ENCODE measurements at regions not wholly inside any gene's neighbourhood (a gene's known extent, or its start where the extent isn't known, plus 50 kb on each side); places are given as distances from the start of the nearest gene placed in this dataset.

DNA sequence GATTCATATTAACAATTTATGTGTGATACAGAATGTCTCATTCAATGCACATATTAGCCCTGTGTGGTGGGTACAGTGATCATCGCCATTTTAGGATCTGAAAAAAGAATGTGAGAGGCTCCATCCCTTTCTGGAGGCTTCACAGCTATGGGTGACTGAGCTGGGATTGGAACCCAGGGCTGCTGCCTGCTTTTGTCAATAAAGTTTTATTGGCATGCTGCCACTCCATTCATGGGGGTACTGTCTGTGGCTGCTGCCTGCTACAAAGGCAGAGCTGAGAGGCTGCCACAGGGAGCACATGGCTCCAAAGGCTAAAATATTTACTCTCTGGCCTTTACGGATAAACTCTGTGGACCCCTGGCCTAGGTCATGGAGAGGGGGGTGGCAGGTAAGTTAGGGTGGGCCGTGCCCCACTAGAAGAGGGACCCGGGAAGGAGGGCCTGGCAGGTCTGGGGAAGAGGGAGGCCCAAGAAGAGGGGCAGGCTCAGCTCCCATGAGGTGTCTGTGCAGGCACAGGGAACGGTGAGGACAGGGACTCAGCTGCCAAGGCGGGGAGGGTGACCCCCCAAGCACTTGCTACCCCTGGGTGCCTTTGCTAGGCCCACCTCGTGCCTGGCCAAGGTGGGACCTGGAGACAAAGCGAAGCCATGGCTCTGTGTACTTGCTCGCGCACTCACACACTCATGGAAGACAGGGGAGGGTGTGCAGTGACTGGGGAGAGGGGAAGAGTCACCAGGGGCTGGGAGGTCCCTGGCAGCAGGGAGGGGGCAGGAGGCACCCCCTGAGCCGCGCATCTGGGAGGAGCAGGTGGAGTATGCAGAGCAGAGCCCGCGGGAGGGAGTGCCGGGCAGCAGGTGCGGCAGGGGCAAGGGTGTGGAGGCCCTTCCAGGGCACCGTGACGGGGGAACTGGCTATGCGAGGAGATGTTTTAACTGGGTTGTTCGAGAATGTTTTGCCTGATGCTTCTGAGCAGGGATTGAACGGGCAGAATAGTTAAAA lies 335.3 kb downstream of the CTTN start:
- no peak for DNase-seq

DNA sequence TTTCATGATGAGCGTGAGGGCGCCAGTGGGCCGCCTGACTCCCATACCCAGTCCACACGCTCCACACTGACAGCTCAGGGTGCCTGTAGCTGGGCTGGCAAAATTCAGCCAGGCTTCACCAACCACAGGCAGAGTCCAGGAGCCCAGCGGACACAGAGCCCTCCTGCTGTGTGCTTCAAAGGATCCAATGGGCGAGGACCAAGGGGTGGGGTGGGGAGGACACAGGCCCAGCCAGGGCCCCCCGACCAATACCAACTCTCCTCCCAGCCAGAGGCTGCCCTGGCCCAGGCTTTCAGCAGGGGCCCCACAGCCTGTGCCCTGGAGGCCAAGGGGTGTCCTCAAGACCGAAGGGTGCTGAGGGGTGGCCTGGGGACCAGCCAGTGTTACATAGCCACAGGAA lies 336.1 kb downstream of the CTTN start:
- no peak for DNase-seq

DNA sequence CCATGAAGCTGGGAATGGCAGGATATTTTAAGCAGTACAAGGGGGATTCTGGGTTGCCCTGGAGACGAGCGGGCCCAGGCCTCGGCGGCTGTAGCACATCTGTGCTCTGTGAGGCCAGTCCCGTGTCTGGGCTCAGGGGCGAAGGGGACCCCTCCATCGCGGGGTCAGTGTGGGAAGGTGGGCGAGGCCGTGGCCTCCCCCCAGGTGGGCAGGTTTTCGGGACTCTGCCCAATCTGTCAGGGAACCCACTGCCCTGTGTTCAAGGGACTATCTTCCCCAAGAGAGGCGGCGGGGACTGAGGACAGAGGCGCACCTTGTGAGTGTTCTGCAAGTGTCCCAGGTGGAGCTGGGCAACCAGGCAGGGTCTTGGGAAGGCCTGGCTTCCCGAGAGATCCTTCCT lies 336.6 kb downstream of the CTTN start:
- DNase-seq = no peak

DNA sequence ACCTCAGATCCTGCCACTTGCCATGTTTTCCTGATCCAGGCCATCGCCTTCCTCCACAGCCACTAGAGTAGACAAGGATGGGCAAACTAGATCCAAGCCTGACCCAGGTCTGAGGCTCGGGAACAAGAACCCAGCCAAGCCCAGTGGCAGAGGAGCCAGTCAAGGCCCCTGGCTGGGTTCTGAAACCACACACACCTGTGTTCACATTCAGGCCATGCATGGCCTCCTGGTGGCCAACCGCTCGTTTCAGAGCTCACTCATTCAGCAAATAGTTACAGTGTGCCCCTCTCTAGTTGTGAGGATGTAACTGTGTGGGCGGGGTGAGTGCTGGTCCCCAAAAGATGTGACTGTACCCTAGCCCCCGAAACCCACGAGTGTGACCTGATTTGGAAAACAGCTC lies 337.6 kb downstream of the CTTN start:
- DNase-seq = no peak

DNA sequence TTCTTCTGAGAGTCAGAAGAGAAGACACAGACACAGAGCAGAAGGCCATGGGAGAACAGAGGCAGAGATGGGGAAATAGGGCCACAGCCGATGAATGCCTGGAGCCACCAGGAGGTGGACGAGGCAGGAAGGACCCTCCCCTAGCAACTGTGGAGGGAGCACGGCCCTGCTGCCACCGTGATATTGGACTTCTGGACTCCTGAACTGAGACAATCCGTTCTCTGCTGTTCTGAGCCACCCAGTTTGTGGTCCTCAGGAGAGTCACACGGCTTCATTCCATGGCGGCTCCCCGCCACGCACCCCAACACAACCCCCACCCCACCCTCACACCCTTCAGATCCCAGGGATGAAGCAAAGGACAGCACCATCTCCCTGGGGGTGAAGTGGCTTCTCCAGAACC lies 338.1 kb downstream of the CTTN start:
- no peak for DNase-seq

DNA sequence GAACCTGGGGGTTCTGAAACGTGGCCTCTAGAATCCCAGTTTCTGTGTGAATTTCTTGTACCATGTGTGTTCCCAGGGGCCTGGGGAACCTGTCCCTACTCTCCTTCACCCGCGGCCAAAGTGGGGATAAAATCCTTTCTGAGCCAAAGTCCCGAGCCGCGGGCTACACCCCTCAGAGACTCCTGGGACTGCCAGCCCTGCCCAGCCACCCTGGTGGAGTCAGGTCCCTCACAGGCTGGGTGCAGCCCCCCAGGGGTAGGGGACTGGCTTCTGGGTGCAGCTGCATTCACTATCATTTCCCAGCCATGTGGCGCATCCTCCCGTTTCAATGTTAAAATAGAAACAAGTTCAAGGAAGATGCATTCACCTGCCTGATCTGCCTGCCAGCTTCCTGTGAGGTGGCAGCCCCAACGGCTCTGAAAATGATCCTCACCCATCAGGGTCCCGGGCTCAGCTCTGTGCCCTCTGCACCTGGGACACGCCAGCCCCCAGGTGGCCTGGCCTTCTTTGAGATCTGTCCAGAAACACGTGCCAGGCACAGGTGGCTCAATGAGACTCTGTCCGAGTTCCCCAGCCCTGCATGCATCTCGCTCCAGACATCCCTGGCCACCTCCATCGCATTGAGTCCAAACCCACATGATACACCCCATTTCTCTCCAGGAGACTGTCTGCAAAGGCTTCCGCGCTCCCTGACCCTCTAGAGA lies 338.8 kb downstream of the CTTN start:
- DNase-seq = no peak

DNA sequence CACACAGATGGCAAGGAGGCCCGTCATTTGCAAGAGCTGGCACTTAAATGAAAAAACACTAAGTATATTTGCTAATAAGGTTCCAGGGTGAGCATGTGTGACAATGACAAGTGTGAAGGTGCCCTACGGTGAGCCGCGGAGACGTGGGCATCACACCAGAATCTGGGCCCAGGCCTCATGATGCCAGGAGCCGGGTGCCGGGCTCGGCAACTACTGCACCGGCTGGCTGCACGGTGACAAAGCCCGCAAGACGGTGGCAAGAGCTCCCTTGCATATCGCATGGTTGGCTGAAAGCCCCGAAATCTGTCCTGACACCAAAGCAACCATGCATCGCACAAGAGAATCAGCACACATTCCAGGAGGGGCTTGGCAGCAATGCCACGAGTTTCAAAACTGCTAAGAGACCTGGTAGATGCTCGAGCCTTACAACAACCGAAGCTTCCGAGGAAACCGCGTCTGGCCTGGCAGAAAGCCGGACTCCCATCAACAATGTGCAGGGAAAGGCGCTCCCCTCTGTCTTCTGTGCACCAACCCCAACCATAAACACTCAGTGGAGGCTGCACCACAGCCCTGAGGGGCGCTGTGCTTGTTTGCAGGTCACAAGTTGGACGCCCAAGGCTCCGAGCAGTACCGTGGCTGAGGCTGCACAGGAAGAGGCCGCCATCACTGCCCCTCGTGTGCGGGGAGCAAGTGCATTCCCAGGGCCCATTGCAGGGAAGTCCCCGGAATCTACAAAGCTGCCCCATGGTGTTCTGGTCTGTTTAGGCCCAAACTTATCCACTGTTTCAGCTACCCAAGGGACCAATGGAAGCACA lies 339.7 kb downstream of the CTTN start:
- no peak for DNase-seq

DNA sequence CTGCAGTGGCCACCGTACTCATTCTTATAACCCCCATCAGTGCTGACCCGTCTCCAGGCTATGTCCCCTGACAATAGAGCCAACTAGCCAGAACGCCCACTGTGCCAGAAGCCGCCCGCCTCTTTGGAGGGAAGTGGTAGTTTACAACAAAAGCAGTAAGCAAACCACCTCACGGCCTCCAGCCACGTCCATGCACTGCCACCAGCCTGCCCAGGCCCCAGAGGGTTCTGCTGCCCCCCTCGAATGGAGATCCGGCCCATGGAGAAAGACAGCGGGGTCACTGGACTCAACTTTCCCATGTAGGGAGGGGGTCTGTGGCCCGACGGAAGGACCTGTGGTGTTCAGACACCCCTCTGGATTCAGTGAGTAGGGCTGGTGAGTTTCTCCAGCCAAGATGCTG lies 340.3 kb downstream of the CTTN start:
- no peak for DNase-seq

DNA sequence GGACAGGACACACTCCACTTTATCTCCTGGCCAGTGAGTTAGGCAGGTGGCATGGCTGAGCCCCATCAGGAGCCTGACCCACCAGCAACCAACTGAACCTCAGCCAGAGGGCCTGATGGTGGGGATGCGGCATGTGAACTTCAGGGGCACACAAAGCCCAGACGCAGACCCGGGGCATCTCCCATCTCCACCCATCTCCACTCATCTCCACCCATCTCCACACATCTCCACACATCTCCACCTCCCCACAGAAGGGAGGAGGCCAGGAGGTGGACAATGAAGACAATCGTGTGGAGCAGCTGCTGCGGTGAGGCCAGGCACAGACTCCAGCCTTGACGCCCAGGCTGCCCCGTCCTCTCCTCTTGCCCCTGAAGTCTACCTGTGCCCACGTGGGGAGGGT lies 340.8 kb downstream of the CTTN start:
- no peak for DNase-seq

DNA sequence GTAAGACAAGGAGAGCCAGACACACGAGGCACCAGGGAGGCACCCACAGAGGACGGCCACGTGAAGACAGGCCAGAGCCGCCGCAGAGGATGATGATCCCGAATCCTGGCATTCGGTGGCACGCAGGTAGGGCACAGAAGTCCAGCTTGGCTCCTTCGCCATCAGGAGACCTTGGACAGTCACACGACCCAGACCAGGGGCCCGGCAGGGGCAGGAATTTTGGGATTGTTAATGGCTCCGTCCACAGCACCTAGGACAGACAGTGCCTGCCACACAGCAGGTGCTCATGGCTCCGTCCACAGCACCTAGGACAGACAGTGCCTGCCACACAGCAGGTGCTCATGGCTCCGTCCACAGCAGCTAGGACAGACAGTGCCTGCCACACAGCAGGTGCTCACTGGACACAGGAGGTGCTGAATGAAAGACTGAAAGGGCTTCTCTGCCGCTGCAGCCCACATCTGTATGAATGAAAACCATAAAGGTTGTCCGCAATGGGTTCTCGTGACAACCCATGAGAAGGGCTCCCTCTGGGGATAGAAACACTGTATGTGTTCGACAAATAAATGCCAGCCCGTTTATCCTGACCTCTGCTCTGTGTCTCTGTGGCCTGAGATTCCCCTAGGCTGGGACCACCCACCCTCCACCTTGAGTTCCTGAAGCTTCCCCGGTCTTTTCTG lies 341.6 kb downstream of the CTTN start:
- no peak for DNase-seq

DNA sequence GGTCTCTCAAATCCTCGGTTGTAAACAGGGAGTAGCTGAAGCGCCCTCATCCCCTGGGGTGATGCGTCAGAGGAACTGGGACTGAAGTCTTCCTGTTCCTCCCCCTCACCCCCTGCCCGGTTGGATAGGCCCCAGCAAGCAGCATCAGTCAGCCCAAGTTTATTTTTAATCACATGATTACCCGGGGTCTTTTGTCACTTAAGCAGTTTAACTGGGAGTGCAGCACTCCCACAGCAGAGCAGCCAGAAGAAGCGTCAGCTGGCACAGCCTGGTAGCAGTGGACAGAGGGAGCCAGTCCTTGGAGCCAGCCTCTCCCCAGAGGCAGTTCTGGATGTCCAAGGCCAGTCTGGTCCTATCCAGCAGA lies 342.1 kb downstream of the CTTN start:
- no peak for DNase-seq

DNA sequence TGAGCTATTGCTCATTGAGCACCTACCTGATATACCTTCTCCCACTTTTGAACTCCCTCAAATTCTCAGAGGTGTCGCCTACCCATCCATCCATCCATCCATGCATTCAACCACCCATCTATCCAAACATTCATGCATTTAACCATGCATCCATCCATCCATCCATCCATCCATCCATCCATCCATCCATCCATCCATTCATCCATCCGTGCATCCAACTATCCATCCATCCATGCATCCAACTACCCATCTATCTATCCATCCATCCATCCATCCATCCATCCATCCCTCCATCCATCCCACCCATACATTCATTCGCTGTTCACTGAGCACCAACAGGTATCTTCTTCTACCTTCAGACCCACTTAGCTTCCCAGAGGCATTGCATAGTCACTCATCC lies 342.8 kb downstream of the CTTN start:
- DNase-seq = no peak

DNA sequence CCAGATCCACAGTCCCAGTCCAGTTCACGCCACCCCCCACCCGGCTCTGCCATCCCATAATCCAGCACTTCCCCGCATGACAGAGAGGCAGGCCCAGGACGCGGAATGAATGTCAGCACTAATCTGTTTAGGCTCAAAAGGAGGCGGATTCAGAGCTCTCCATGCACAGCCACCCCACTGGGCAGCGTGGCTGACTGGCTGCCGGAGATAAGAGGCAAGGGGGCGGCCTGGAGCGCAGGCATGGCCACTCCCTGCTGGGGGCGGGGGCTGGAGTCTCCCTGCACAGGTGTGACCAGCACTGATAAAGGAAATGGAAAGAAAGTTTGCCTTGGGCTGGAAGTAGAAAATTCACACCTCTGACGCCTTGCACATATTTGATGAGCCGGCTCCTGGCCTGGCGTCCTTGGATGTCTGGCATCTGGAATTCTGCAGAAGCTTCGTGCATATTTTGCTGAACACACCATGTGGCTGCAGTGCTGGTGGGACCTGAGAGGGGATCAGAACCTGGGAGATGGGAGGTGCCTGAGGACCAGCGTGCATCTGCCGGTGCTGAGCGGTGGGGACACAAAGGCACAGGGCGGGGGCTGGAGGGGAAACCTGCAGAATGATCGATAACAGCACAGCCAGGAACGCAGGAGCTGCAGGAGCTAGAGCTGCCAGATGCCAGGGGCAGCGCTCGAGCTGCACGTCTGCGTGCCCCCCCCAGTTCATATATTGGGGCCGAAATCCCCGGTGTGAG lies 344.4 kb downstream of the CTTN start:
- no peak for DNase-seq

DNA sequence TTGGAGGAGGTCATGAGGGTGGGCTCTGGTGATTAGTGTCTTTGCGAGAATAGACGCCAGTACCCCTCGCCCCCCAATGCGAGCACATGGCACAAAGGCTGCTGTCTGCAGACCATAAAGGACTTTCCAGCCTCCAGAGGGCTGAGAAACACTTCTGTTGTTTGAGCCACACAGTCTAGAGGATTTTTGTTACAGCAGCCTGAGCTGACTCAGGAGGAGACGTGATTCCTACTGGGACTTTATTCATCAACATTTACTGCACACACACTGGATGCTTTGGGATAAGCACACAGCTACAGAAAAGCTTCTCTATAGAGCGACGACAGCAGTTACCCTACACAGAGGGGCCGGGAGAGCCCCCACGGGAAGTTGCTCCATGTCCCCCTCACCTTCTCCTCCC lies 345.0 kb downstream of the CTTN start:
- DNase-seq = no peak

DNA sequence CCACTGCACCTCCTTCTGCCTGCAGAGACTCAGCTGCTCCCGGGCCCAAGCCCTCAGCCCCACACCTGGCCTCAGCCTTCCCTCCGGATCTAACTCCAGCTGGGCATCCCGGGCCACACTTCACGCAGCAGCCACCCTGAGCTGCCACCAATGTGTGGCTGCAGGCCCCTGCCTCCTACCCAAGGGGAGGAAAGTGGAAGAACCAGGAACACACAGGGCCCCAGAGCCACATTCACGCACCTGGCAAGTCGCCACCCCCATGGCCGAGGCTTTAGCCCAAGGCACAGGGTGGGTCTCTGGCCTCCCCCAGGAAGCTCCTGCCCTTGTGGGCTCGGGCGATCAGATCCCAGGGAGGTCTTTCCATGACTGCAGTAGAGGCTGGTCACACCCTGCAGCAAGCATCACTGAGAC lies 345.6 kb downstream of the CTTN start:
- no peak for DNase-seq

DNA sequence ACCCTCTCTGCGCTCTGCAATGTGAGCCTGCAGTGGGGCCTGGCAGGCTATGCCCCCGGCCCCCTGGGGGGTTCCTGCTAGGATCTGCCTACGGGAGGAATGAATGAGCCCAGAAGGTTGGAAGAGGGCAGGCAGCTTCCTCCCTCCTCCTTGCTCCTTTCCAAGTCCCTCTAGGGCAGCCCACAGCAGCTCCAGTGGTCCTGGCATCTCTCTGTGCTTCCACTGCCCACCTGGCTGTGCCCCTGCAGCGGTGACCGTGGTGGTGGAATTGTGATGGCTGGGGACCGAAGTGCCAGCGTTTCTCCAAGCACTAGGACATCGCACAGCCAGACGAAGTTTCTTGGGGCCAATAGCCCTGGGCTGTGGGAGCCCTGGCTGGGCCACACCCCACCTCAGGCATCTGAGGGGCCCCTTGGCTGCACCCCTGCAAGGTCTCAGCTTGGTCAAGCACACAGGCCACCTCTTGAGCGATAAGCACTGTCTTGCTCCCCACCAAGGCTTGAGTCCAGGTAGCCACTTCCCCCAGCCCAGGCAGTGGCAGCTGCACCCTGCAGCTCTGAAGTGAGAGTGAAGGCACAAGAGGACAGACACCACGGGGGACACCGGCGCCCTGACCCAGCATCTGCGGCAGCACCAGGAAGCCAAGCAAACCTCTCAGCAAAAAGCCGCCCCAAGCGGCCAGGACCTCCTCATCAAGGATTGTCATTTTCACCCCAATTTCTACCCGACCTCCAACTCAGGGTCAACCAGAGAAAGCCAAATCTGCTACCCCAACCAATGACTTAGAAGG lies 346.3 kb downstream of the CTTN start:
- DNase-seq = no peak

DNA sequence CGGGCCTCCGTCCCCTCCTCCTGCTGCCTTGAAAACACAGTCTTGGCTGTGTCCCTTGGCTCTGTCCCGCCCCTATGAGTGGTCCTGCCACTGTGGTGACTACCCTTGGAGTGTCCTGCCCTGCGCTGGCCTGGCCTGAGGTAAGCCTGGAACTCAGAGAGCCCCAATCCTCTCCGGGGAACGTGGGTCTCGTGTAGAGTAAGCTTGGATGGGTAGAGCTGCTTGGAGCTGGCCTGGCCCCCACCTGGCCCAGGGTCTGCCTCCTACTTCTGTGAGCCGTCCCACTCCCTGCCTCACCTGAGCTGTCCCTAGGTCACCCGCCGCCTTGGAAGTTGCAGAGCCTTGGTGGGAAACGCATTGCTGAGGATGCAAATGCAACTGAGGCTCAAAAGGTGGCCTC lies 347.1 kb downstream of the CTTN start:
- DNase-seq = no peak

DNA sequence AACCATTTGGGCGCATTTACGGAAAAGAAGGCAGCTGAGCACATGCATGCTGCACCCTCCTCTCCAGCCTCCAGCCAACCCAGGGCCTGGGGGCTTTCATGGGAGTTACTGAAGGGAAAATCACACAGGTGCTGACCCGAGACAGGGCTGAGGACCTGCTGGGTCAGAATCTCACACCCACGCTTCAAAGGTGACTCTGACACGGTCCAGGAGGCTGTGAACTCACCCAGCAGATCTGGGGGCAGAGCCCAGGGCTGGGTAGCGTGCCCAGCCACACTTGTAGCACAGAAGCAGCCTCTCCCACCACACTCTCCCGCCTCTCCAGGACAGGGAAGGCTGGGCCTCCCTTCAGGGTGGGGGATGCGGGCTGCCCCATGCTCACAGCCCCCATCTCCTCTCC lies 347.6 kb downstream of the CTTN start:
- DNase-seq = no peak

DNA sequence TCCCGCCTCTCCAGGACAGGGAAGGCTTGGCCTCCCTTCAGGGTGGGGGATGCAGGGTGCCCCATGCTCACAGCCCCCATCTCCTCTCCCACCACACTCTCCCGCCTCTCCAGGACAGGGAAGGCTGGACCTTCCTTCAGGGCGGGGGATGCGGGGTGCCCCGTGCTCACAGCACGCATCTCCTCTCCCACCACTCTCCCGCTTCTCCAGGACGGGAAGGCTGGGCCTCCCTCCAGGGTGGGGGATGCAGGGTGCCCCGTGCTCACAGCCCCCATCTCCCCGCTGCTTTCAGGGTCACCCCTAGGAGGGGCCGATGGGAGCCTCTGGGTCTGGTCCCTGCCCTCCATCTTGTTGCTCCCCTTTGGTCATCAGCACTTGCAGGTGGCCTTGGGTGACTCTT lies 348.0 kb downstream of the CTTN start:
- no peak for DNase-seq

DNA sequence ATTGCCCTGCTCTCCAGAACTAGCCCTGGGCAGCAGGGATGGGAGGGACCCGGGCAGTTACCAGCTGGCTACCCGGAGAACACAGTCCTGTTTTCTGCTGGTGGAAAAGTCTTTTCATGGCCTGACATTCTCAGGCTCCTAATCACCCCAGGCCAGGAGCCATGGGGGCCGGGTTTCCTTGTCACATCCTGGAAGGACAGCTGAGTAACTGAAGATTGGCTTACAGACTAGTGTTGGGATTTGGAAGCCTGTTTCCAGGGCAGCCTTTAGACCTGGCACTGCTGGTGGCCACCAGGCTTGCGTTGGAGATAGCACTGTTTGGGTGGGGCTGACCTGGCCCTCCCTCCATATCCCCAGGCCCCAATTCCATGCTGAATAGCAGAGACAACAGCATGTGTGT lies 349.0 kb downstream of the CTTN start:
- DNase-seq = no peak

DNA sequence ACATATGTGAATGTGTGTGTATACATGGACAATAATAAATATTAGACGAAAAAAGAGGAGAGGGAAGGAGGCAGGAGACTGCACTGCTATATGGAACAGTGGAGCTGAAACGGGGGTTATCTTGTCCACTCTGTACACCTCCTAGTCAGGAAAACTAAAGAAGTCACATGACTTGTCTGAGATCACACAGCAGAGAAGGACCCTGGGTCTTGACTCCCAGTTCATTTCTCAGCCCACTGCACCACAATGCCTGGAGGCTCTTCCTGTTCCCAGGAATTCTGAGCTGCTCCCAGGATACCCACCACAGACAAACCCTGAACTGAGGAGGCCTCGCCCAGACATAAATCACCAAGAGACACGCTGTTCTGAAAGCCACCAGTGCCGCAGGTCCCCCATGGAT lies 349.6 kb downstream of the CTTN start:
- no peak for DNase-seq
